GM21786 (cell line): ENCODE measurements at regions not wholly inside any gene's neighbourhood (a gene's known extent, or its start where the extent isn't known, plus 50 kb on each side); places are given as distances from the start of the nearest gene placed in this dataset.
"Not testable (repeated sequence)": the region's sequence is repeated elsewhere in the genome, so short reads cannot be mapped to it uniquely, and the experiment has no call there.

Experiments
- ATAC-seq: cut with Tn5 transposase; IDR thresholded peaks from one replicate; pipeline ENCODE4 v1.9.1; 2021; ENCODE audit not compliant: unreplicated experiment

- ATAC-seq = no peak
Observed at GRCh38 chr6:101110814-101111213, 229.7 kb upstream of the ASCC3 start.

DNA sequence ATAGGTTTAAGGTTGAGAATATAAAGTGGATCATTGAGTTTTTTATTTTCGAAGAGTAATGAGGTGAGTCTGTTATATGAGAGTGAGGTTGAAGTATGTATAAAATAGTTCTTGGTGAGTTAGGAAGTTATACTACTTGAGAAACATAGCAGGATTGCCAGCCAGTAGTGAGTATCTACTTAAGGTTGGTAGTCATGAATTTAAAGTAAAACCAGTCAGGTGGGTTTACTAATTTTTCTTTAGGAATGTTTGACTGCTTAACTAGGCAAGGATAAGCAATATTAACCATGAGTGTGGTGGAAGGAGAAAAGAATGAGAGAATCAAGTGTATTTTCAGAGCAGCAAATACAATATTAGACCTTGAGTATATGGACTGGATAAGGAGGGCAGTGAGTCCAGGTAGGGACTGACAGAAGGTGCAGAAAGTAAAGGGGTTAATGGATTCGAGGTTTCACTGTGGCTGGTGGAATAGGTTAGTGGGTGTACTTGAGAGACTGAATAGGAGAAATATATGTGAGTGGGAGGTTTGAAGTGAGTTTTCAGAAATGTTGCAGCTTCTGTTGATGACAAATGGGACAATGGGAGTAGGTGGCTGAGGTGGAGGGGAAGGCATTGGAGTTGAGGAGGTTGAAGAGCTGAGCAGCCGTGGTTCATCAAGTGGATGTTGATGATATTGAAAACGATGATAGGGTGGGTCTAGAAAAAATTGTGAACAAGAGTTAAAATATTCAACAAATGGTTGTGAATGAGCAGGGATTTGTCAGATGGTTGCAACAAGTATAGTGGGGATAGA is 232.5 kb upstream of the ASCC3 start:
- ATAC-seq = no peak

- peak; percentile 79 for ATAC-seq
Observed at GRCh38 chr6:101114703-101115102, 233.6 kb upstream of the ASCC3 start.

DNA sequence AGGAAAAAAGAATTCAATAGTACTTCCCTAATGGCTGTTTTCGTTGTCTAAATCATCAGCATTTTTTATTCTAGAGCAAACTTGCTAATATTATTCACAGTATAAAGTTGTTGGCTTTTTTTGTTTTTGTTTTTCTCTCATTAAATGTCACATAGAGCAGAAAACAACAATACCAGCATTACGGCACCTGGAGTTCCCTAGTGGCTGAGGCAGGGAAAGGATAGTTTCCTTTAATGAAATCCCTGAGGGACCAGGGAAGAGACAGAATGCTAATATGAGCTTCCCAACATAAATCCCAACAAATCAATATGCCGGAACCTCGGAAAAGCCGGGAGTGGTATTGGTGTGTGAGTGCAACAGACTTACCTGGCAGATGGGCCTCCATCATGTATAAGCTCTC is 235.2 kb upstream of the ASCC3 start:
- no peak for ATAC-seq

GRCh38 chr6:101117393-101118135 is 236.4 kb upstream of the ASCC3 start:
- ATAC-seq = no peak

- no peak for ATAC-seq
Observed at GRCh38 chr6:101118136-101118396, 236.9 kb upstream of the ASCC3 start.

GRCh38 chr6:101120747-101121146 is 239.6 kb upstream of the ASCC3 start:
- ATAC-seq = no peak

- peak; percentile 49 for ATAC-seq
Observed at GRCh38 chr6:101125380-101125971, 244.3 kb upstream of the ASCC3 start.

- ATAC-seq = no peak
Observed at GRCh38 chr6:101126501-101126900, 245.4 kb upstream of the ASCC3 start.

DNA sequence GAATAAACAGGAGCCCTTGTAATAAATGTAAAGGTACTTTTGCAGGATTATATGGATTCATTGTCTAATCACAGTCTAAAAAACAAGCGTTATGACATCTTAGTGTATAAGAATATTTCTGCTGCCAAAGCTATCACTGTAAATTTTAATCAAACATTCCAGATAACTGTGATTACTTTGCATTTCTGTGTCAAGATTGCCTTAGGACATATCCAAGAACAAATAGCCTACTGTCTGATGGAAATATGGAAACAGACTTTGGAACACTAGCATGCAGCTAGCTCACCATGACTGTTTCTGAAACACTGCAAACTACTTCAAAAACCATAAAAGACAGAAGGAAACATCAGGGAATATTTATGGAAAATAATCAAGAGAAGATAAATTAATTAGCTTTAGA is 248.7 kb upstream of the ASCC3 start:
- no peak for ATAC-seq

- no peak for ATAC-seq
Observed at GRCh38 chr6:101146389-101146788, 247.1 kb upstream of the GRIK2 start.

DNA sequence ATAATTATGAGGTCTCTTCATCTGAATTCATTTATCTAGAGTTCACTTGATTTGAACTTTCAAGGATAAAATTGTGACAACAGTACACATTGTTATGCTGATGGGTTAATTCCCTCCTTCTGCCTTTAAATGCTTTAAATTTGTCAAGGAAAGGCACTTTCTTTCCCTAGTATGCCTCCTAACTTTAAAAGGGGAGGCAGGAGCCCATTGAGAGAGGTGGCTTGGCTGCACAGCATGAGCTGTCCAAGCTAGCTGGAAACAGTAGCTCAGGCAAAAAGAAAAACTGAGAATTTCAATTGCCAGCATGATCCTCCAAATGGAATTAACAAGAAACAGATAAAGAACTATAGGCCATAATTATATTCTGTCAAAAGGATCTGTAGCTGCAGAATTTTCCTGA is 243.3 kb upstream of the GRIK2 start:
- ATAC-seq = no peak

GRCh38 chr6:101157638-101158037 is 235.9 kb upstream of the GRIK2 start:
- not testable (repeated sequence) for ATAC-seq

GRCh38 chr6:101163611-101164010 is 229.9 kb upstream of the GRIK2 start:
- no peak for ATAC-seq

DNA sequence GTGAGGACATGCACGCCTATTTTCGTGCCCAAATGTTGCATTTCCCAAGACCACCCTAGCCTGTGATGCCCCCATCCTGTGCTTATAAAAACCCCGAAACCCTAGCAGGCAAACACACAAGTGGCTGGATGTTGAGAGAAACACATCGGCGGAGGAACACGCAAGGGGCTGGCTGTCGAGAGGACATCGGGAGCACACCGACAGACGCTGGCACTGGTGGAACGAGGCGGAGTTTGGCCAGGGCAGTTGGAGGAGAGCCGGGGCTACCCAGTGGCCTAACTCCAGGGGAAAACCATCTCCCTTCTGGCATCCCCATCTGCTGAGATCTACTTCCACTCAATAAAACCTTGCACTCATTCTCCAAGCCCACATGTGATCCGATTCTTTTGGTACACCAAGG is 225.9 kb upstream of the GRIK2 start:
- no peak for ATAC-seq

DNA sequence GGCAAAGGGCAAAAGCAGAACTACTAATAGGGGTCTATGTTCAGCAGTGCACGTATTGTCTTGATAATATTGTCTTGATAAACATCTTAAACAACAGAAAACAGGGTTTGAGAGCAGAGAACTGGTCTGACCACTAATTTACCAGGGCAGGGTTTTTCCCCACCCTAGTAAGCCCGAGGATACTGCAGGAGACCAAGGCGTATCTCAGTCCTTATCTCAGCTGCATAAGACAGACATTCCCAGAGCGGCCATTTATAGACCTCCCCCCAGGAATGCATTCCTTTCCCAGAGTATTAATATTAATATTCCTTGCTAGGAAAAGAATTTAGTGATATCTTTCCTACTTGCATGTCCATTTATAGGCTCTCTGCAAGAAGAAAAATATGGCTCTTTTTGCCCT is 222.5 kb upstream of the GRIK2 start:
- not testable (repeated sequence) for ATAC-seq

GRCh38 chr6:101178748-101179147 is 214.8 kb upstream of the GRIK2 start:
- ATAC-seq = no peak

DNA sequence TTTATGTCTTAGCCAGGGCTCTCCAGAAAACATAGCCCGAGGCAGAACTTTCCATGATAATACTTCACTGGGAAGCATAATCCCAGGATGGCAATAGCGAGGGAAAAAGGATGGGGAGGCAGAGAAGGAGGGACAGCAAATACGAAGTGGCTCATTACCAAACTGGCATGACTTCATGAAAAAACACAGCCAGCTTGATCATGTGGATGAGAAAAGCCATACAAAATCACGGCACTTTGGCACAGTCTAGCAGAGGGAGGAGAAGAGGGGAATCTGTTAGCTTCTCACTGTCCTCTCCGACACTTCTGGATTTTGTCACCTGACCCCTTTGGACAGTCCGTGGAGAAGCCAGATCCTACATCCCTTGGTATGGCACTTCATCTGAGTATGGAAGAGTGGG is 212.5 kb upstream of the GRIK2 start:
- ATAC-seq = no peak

DNA sequence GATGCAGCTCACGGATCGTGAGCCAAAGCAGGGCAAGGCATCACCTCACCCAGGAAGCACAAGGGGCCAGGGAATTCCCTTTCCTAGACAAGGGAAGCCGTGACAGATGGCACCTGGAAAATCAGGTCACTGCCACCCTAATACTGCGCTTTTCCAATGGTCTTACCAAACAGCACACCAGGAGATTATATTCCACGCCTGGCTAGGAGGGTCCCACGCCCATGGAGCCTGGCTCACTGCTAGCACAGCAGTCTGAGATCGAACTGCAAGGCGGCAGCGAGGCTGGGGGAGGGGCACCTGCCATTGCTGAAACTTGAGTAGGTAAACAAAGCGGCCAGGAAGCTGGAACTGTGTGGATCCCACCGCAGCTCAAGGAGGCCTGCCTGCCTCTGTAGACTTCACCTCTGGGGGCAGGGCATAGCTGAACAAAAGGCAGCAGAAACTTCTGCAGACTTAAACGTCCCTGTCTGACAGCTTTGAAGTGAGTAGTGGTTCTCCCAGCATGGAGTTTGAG is 205.2 kb upstream of the GRIK2 start:
- ATAC-seq = not testable (repeated sequence)

DNA sequence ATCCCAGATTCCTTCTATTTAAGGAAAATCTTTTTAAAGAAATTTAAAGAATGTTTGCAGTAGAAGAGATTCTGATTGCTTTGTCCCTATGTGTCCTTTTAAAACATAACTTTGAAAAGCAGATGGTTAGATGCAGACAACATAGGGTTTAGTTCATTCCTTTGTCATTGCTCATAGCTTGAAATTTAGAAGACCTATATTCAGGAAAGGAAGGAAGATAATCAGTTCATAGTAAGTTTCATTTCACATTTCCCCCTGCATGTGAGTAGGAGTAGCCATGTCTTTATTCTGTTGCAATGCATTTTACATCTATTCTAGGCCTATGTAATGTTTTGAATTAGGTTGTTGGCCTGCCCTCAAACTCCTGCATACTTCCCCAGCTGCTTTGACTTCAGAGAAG is 197.9 kb upstream of the GRIK2 start:
- ATAC-seq = no peak

DNA sequence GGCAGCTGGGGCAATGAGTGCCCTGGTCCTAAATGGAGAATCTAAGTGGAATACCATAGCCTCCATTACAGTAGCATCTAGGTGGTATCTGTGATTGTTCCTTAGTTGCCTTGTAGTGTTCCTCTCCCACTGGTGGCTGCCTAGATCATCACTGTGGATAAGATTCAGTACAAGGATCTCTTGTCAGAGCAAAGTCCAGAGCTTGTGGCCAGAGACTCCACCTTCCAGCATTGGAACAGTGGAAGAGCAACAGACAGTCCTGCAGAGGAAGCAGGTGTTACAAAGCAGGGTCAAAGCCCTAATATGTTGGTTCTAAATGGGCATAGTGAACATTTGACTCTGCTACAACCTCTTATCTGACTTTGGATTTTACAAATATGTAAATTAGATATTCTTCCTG is 194.1 kb upstream of the GRIK2 start:
- no peak for ATAC-seq

GRCh38 chr6:101202867-101203374 is 190.6 kb upstream of the GRIK2 start:
- no peak for ATAC-seq
